DND-41 (cell line): ENCODE measurements at regions not wholly inside any gene's neighbourhood (a gene's known extent, or its start where the extent isn't known, plus 50 kb on each side); places are given as distances from the start of the nearest gene placed in this dataset.

Experiments used
- CTCF ChIP-seq: IDR thresholded peaks from 2 replicates; pipeline ENCODE4 v1.5.1; 2012; ENCODE audit warnings: borderline replicate concordance, low read length, moderate library complexity, mild to moderate bottlenecking; ENCODE audit not compliant: poor library complexity, severe bottlenecking; ENCODE audit errors: extremely low read depth
- EZH2 ChIP-seq: IDR thresholded peaks from 3 replicates; pipeline ENCODE4 v1.6.1; 2012; ENCODE audit warnings: borderline replicate concordance, low read depth, mild to moderate bottlenecking, moderate library complexity, low read length, inconsistent platforms; ENCODE audit not compliant: severe bottlenecking

GRCh38 chr20:24815931-24816330 is 133.1 kb upstream of the CST7 start:
- TF ChIP-seq CTCF: no peak
- no peak for TF ChIP-seq EZH2
